Endothelial cell of umbilical vein (primary cell): ENCODE measurements at regions not wholly inside any gene's neighbourhood (a gene's known extent, or its start where the extent isn't known, plus 50 kb on each side); places are given as distances from the start of the nearest gene placed in this dataset.

ENCODE experiments used
- CTCF ChIP-seq, 2 donors: IDR thresholded peaks; 1 replicate in 1 of 2; 2 replicates in 1 of 2; pipeline ENCODE4 v1.5.1; 2011; ENCODE audit warnings: low read length in 2 of 2, mild to moderate bottlenecking in 2 of 2, moderate library complexity in 2 of 2, control low read depth in 1 of 2, inconsistent platforms in 1 of 2, low read depth in 1 of 2; ENCODE audit not compliant: insufficient read depth in 1 of 2; ENCODE audit errors: extremely low read depth in 1 of 2
- EZH2 ChIP-seq: IDR thresholded peaks from 2 replicates; pipeline ENCODE4 v1.6.1; 2012; ENCODE audit warnings: borderline replicate concordance, low read depth, mild to moderate bottlenecking, moderate library complexity, low read length, inconsistent platforms; ENCODE audit not compliant: severe bottlenecking
- GATA2 ChIP-seq: IDR thresholded peaks from 2 replicates; pipeline ENCODE4 v1.7.0; 2011; ENCODE audit warnings: low read depth, mild to moderate bottlenecking, moderate library complexity, mixed read lengths, low read length; ENCODE audit not compliant: insufficient read length, insufficient read depth
- JUN ChIP-seq: IDR thresholded peaks from 2 replicates; pipeline ENCODE4 v1.6.1; 2011; ENCODE audit warnings: borderline replicate concordance, low read depth; ENCODE audit not compliant: insufficient read length, insufficient read depth
- MAX ChIP-seq: IDR thresholded peaks from 2 replicates; pipeline ENCODE4 v1.6.1; 2011; ENCODE audit not compliant: insufficient read depth, insufficient read length
- MYC ChIP-seq: IDR thresholded peaks from one replicate; pipeline ENCODE4 v1.6.1; 2011; ENCODE audit warnings: mild to moderate bottlenecking, low read depth, low read length
- POLR2A ChIP-seq: IDR thresholded peaks from 2 replicates; pipeline ENCODE4 v1.6.1; 2012; ENCODE audit warnings: low read depth, mild to moderate bottlenecking, control low read depth, low read length
- POLR2AphosphoS5 ChIP-seq: IDR thresholded peaks from 2 replicates; pipeline ENCODE4 v1.6.1; 2012; ENCODE audit warnings: low read depth, mild to moderate bottlenecking, control low read depth, low read length, moderate library complexity; ENCODE audit not compliant: insufficient read depth

GRCh38 chr1:229817936-229818335 is 191.9 kb downstream of the URB2 start:
- TF ChIP-seq POLR2A (no peak), POLR2AphosphoS5 (no peak), CTCF (IDR thresholded peaks at IDR 0.05; ENCODE audit: extremely low read depth in 1 of 2, insufficient read depth in 1 of 2, low read depth in 1 of 2, low read length in 2 of 2) (no peak), EZH2 (no peak), JUN (no peak), GATA2 (no peak), MYC (no peak), MAX (no peak)
